Spleen (tissue), 11 donors: ENCODE measurements at regions not wholly inside any gene's neighbourhood (a gene's known extent, or its start where the extent isn't known, plus 50 kb on each side); places are given as distances from the start of the nearest gene placed in this dataset.

Experiments
- DNase-seq: peaks from one replicate; pipeline ENCODE4 v3.0.0-alpha.2; 2020
- H3K27ac ChIP-seq, 8 donors: fragments of 200-600 bp; sonication (generic) in 7 of 8; 1 replicate in 4 of 8; 2 replicates in 4 of 8; pipeline versions ENCODE4 v1.5.0 to v1.8.0; 2016 to 2021; ENCODE audit warnings: inconsistent platforms in 4 of 8, mild to moderate bottlenecking in 4 of 8, moderate library complexity in 1 of 8
- H3K27me3 ChIP-seq, 7 donors: fragments of 200-600 bp; sonication (generic) in 6 of 7; replicated peaks in 1 of 7; 1 replicate in 4 of 7; 2 replicates in 3 of 7; pipeline versions ENCODE4 v1.5.0 to v1.8.0; 2016 to 2021; ENCODE audit warnings: inconsistent platforms in 3 of 7, mild to moderate bottlenecking in 1 of 7
- H3K36me3 ChIP-seq, 6 donors: fragments of 200-600 bp; sonication (generic) in 5 of 6; 1 replicate in 4 of 6; 2 replicates in 2 of 6; pipeline versions ENCODE4 v1.5.0 to v1.8.0; 2016 to 2021; ENCODE audit warnings: inconsistent platforms in 2 of 6
- H3K4me1 ChIP-seq, 6 donors: fragments of 200-600 bp; sonication (generic) in 5 of 6; 1 replicate in 3 of 6; 2 replicates in 3 of 6; pipeline versions ENCODE4 v1.5.0 to v1.8.0; 2016 to 2021; ENCODE audit warnings: inconsistent platforms in 3 of 6
- H3K4me3 ChIP-seq, 8 donors: fragments of 200-600 bp; sonication (generic) in 7 of 8; 1 replicate in 4 of 8; 2 replicates in 4 of 8; pipeline versions ENCODE4 v1.5.0 to v1.8.0; 2016 to 2021; ENCODE audit warnings: inconsistent platforms in 4 of 8, mild to moderate bottlenecking in 4 of 8, moderate library complexity in 2 of 8
- H3K9me3 ChIP-seq, 8 donors: fragments of 200-600 bp; sonication (generic) in 7 of 8; 1 replicate in 4 of 8; 2 replicates in 4 of 8; pipeline versions ENCODE4 v1.5.0 to v1.8.0; 2016 to 2021; ENCODE audit warnings: inconsistent platforms in 4 of 8
- CTCF ChIP-seq, 11 experiments: fragments of 200-600 bp in 7 of 11; fragments of 450-650 bp in 4 of 11; sonication (generic) in 4 of 11; IDR thresholded peaks in 8 of 11; conservative IDR thresholded peaks in 3 of 11; 1 replicate in 7 of 11; 2 replicates in 4 of 11; pipeline versions ENCODE4 v1.4.0 to v1.8.0; 2016 to 2021; ENCODE audit warnings: antibody characterized with exemption in 11 of 11, inconsistent platforms in 4 of 11, mild to moderate bottlenecking in 1 of 11
- POLR2A ChIP-seq, 3 donors: fragments of 450-650 bp; IDR thresholded peaks; one replicate each; pipeline ENCODE4 v1.5.1; 2017; ENCODE audit warnings: antibody characterized with exemption in 3 of 3, mild to moderate bottlenecking in 1 of 3
- POLR2AphosphoS5 ChIP-seq, 3 donors: sonication (generic); formaldehyde crosslinking; IDR thresholded peaks; one replicate each; pipeline ENCODE4 v1.5.1; 2017; ENCODE audit warnings: antibody characterized with exemption in 3 of 3
- WGBS, 5 donors: extraction: QIAGEN DNeasy Blood & Tissue Kit in 3 of 5; methylation state at CpG; one replicate each; pipeline versions ENCODE4 v1.1.5 to v1.1.7; 2013 to 2018; 5-methylcytosine and 5-hydroxymethylcytosine counted together
- intact Hi-C: fragments of 100-400 bp; cut with DNase I; formaldehyde crosslinking; loops from one replicate; pipeline ENCODE4 v1.15.0; 2023; ENCODE audit warnings: low total_unique reads
- donor health status: healthy with polysubstance abuse.
- donor health status: DM: no; HTN: no; CAD: no; lungs with moderate emphysema.
- donor health status: DM: no; HTN: no; CAD: no.
- donor health status: Bipolar disorder and iron deficiency.
- donor health status: healthy.
- donor health status: DM: no; HTN: no; CAD: no.
- donor health status: DM: yes; HTN: yes; CAD: no.

GRCh38 chr18:55142410-55142809, 183.1 kb upstream of the CCDC68 start:
- 70 to 81% (median 73%) methylated on average over 6 of the region's 6 CpGs for WGBS, 5 donors
- no peaks in the 10 kb centered on the region for H3K36me3 ChIP-seq
- DNase-seq: no peak
- peaks cover 0 to 17% (median 9%) of the 10 kb centered on the region in 8 donors for H3K9me3 ChIP-seq
- H3K4me3 ChIP-seq: no peak overlapping the region
- no peaks in the 10 kb centered on the region for H3K4me1 ChIP-seq
- no peak for TF ChIP-seq POLR2AphosphoS5 (IDR thresholded peaks at IDR 0.05)
- no peak for TF ChIP-seq CTCF (IDR thresholded peaks at IDR 0.05 in 8 of 11, conservative IDR thresholded peaks at IDR 0.05 in 3 of 11)
- no peak for TF ChIP-seq POLR2A (IDR thresholded peaks at IDR 0.05)
- H3K27ac ChIP-seq: no peak overlapping the region
- no peaks in the 10 kb centered on the region for H3K27me3 ChIP-seq
- intact Hi-C loops: no loop called here

GRCh38 chr18:55141318-55141717, 182.1 kb upstream of the CCDC68 start:
- H3K27me3 ChIP-seq: no peaks in the 10 kb centered on the region
- H3K4me1 ChIP-seq: no peaks in the 10 kb centered on the region
- no peak overlapping the region for H3K27ac ChIP-seq
- intact Hi-C loops: no loop called here
- H3K9me3 ChIP-seq: peaks cover 0 to 17% (median 9%) of the 10 kb centered on the region in 8 donors
- no peak overlapping the region for H3K4me3 ChIP-seq
- H3K36me3 ChIP-seq: no peaks in the 10 kb centered on the region
- DNase-seq: no peak
- TF ChIP-seq CTCF (IDR thresholded peaks at IDR 0.05 in 8 of 11, conservative IDR thresholded peaks at IDR 0.05 in 3 of 11): no peak
- TF ChIP-seq POLR2AphosphoS5 (IDR thresholded peaks at IDR 0.05): no peak
- TF ChIP-seq POLR2A (IDR thresholded peaks at IDR 0.05): no peak
- whole genome bisulfite sequencing, 5 donors: 79 to 91% (median 86%) methylated on average over 4 of the region's 4 CpGs

- Histone ChIP-seq H3K4me3 (no peak overlapping the region), H3K27me3 (no peaks in the 10 kb centered on the region), H3K9me3 (peaks cover 0 to 17% (median 9%) of the 10 kb centered on the region in 8 donors), H3K4me1 (no peaks in the 10 kb centered on the region), H3K36me3 (no peaks in the 10 kb centered on the region), H3K27ac (no peak overlapping the region)
- intact Hi-C loops: no loop called here
- no peak for DNase-seq
- TF ChIP-seq POLR2AphosphoS5 (IDR thresholded peaks at IDR 0.05) (no peak), POLR2A (IDR thresholded peaks at IDR 0.05) (no peak), CTCF (IDR thresholded peaks at IDR 0.05 in 8 of 11, conservative IDR thresholded peaks at IDR 0.05 in 3 of 11) (no peak)
- WGBS, 5 donors: 68 to 91% (median 73%) methylated on average over 4 of the region's 4 CpGs
These were observed 180.6 kb upstream of the CCDC68 start for GRCh38 chr18:55139836-55140235.

- H3K4me1 ChIP-seq: no peaks in the 10 kb centered on the region
- TF ChIP-seq POLR2AphosphoS5 (IDR thresholded peaks at IDR 0.05) (no peak), POLR2A (IDR thresholded peaks at IDR 0.05) (no peak), CTCF (IDR thresholded peaks at IDR 0.05 in 8 of 11, conservative IDR thresholded peaks at IDR 0.05 in 3 of 11) (no peak)
- H3K27me3 ChIP-seq: no peaks in the 10 kb centered on the region
- H3K4me3 ChIP-seq: no peak overlapping the region
- H3K9me3 ChIP-seq: peaks cover 0 to 13% (median 8%) of the 10 kb centered on the region in 8 donors
- no peaks in the 10 kb centered on the region for H3K36me3 ChIP-seq
- intact Hi-C loops: no loop called here
- DNase-seq: no peak
- H3K27ac ChIP-seq: no peak overlapping the region
These were observed 180.0 kb upstream of the CCDC68 start for GRCh38 chr18:55139307-55139706.
